Lower leg skin (tissue), 3 donors: ENCODE measurements at regions not wholly inside any gene's neighbourhood (a gene's known extent, or its start where the extent isn't known, plus 50 kb on each side); places are given as distances from the start of the nearest gene placed in this dataset.

ENCODE experiments used
- POLR2A ChIP-seq, 2 donors: fragments of 450-650 bp; IDR thresholded peaks; one replicate each; pipeline ENCODE4 v1.6.1; 2016 to 2017; ENCODE audit warnings: antibody characterized with exemption in 2 of 2, mild to moderate bottlenecking in 1 of 2, moderate library complexity in 1 of 2
- TF ChIP-seq, protein P1 (sequence below), 3 donors: fragments of 450-650 bp; IDR thresholded peaks; one replicate each; pipeline ENCODE4 v1.5.1; 2016; ENCODE audit warnings: antibody characterized with exemption in 3 of 3, mild to moderate bottlenecking in 3 of 3, moderate library complexity in 2 of 3

DNA sequence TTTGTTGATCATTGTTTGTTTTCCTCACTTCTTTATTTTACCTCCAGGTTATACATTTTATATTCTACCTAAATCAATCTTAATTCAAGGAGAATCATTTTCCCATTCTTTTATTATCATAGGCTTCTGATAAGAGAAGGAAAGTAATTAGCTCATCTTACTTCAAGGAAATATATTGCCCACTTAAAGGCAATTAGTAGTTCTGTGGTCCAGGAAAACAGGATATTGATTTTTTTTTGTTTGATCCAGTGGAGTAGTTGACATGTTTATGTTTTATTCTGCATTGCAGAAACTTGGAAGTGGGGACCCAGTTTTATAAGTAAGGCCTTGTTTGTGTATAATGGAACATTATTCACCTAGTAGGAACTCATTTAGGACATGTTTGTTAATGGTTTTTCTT lies 390.6 kb downstream of the NDFIP2 start:
- TF ChIP-seq POLR2A (IDR thresholded peaks at IDR 0.05) = no peak
- TF ChIP-seq, protein P1, sequence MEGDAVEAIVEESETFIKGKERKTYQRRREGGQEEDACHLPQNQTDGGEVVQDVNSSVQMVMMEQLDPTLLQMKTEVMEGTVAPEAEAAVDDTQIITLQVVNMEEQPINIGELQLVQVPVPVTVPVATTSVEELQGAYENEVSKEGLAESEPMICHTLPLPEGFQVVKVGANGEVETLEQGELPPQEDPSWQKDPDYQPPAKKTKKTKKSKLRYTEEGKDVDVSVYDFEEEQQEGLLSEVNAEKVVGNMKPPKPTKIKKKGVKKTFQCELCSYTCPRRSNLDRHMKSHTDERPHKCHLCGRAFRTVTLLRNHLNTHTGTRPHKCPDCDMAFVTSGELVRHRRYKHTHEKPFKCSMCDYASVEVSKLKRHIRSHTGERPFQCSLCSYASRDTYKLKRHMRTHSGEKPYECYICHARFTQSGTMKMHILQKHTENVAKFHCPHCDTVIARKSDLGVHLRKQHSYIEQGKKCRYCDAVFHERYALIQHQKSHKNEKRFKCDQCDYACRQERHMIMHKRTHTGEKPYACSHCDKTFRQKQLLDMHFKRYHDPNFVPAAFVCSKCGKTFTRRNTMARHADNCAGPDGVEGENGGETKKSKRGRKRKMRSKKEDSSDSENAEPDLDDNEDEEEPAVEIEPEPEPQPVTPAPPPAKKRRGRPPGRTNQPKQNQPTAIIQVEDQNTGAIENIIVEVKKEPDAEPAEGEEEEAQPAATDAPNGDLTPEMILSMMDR (IDR thresholded peaks at IDR 0.05) = no peak
